ENCODE measurements at regions not wholly inside any gene's neighbourhood (a gene's known extent, or its start where the extent isn't known, plus 50 kb on each side); places are given as distances from the start of the nearest gene placed in this dataset.

DNA sequence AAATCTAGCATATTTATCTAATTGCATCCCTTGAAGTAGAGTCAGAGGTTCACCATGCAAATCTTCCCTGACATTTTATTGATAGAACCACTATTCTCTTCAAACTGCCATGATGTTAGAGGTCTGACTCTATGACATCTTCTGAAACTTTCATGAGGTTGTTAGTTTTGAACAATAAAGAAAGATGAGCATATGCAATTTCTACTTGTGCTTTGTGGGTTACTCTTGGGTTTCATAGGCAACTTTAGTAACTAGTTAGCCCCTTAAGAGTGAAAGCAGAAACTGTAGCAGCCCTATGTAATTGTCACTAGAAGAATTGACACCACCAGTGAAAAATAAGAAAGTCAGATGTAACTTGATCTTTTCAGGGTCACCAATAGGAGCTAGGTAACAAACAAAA lies 53.1 kb upstream of the ZEB2 start:
- Histone ChIP-seq H3K79me2 (ENCODE audit: control insufficient read depth, insufficient read depth, low read length) (no peaks in the 10 kb centered on the region), H2AFZ (ENCODE audit: low read length) (no peak overlapping the region), H3K4me3 (replicated peaks in 1 of 4; ENCODE audit: control extremely low read depth in 1 of 4, insufficient read depth in 1 of 4, low read depth in 3 of 4, low read length in 4 of 4) (no peak overlapping the region), H3K9ac (ENCODE audit: insufficient read depth, low read length) (no peak overlapping the region), H3K9me3 (ENCODE audit: control insufficient read depth, insufficient read depth, low read depth, low read length) (no peaks in the 10 kb centered on the region), H3K36me3 (ENCODE audit: control insufficient read depth, insufficient read depth, low read length) (no peaks in the 10 kb centered on the region), H3K27ac (ENCODE audit: insufficient read depth, low read length) (no peak overlapping the region), H3K4me2 (ENCODE audit: extremely low read depth, insufficient read depth, low read length) (no peak overlapping the region), H3K27me3 (ENCODE audit: control insufficient read depth, insufficient read depth, low read length) (no peaks in the 10 kb centered on the region), H4K20me1 (ENCODE audit: control insufficient read depth, extremely low read depth, insufficient read depth, low read length) (no peaks in the 10 kb centered on the region), H3K4me1 (ENCODE audit: control insufficient read depth, extremely low read depth, insufficient read depth, low read length) (no peaks in the 10 kb centered on the region)
- no peak for DNase-seq (ENCODE audit: low read depth in 2 of 2)
- no peak for TF ChIP-seq EZH2 (IDR thresholded peaks at IDR 0.05; ENCODE audit: low read length, missing control alignments)
- TF ChIP-seq, protein P1, sequence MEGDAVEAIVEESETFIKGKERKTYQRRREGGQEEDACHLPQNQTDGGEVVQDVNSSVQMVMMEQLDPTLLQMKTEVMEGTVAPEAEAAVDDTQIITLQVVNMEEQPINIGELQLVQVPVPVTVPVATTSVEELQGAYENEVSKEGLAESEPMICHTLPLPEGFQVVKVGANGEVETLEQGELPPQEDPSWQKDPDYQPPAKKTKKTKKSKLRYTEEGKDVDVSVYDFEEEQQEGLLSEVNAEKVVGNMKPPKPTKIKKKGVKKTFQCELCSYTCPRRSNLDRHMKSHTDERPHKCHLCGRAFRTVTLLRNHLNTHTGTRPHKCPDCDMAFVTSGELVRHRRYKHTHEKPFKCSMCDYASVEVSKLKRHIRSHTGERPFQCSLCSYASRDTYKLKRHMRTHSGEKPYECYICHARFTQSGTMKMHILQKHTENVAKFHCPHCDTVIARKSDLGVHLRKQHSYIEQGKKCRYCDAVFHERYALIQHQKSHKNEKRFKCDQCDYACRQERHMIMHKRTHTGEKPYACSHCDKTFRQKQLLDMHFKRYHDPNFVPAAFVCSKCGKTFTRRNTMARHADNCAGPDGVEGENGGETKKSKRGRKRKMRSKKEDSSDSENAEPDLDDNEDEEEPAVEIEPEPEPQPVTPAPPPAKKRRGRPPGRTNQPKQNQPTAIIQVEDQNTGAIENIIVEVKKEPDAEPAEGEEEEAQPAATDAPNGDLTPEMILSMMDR (conservative IDR thresholded peaks at IDR 0.05 in 1 of 2, IDR thresholded peaks at IDR 0.05 in 1 of 2; ENCODE audit: low read depth in 1 of 2, low read length in 2 of 2), result no peak

DNA sequence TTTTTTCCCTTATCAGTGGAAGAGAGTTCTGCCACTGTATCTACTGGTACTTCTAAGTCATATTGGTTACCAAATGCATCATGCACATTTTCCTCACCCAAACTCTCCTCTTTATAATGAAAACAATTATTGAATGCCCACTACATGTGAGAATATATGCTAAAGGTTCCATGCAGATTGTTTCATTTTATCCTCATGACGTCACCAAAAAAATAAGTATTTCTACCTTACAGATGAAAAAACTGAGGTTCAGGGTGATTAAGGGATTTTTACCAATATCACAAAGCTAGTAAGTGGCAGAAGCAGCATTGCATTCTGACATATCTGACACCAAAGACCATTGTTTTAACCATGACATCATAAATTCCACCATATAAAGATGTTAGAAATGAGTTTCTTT lies 51.9 kb upstream of the ZEB2 start:
- Histone ChIP-seq H3K36me3 (ENCODE audit: control insufficient read depth, insufficient read depth, low read length) (no peaks in the 10 kb centered on the region), H3K27me3 (ENCODE audit: control insufficient read depth, insufficient read depth, low read length) (no peaks in the 10 kb centered on the region), H3K4me2 (ENCODE audit: extremely low read depth, insufficient read depth, low read length) (no peak overlapping the region), H3K9ac (ENCODE audit: insufficient read depth, low read length) (no peak overlapping the region), H3K79me2 (ENCODE audit: control insufficient read depth, insufficient read depth, low read length) (no peaks in the 10 kb centered on the region), H4K20me1 (ENCODE audit: control insufficient read depth, extremely low read depth, insufficient read depth, low read length) (no peaks in the 10 kb centered on the region), H3K4me3 (replicated peaks in 1 of 4; ENCODE audit: control extremely low read depth in 1 of 4, insufficient read depth in 1 of 4, low read depth in 3 of 4, low read length in 4 of 4) (no peak overlapping the region), H3K9me3 (ENCODE audit: control insufficient read depth, insufficient read depth, low read depth, low read length) (no peaks in the 10 kb centered on the region), H3K4me1 (ENCODE audit: control insufficient read depth, extremely low read depth, insufficient read depth, low read length) (no peaks in the 10 kb centered on the region), H3K27ac (ENCODE audit: insufficient read depth, low read length) (no peak overlapping the region), H2AFZ (ENCODE audit: low read length) (no peak overlapping the region)
- TF ChIP-seq, protein P1 (conservative IDR thresholded peaks at IDR 0.05 in 1 of 2, IDR thresholded peaks at IDR 0.05 in 1 of 2; ENCODE audit: low read depth in 1 of 2, low read length in 2 of 2), result no peak
- no peak for TF ChIP-seq EZH2 (IDR thresholded peaks at IDR 0.05; ENCODE audit: low read length, missing control alignments)
- DNase-seq (ENCODE audit: low read depth in 2 of 2), result no peak

DNA sequence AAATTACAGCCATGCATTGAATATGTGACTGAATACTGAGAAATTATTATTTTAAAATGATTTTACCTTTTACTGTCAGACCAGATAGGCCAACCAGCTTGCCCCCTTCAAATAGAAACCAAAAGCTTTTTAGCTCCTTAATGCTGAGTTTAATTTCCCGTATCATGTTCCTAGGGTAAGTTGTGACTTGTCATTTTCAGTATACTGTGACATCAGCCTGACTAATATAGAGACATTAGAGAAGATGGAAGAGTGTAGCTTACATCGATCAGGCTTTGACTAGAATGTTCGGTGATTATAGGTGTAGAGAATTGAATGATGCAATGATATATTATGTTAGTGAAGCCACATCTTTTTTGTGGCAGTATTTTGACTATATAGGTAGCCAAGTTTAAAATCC lies 50.6 kb upstream of the ZEB2 start:
- no peak overlapping the region for H3K9ac ChIP-seq (ENCODE audit: insufficient read depth, low read length)
- H3K4me1 ChIP-seq (ENCODE audit: control insufficient read depth, extremely low read depth, insufficient read depth, low read length), result no peaks in the 10 kb centered on the region
- H3K9me3 ChIP-seq (ENCODE audit: control insufficient read depth, insufficient read depth, low read depth, low read length), result no peaks in the 10 kb centered on the region
- H2AFZ ChIP-seq (ENCODE audit: low read length), result no peak overlapping the region
- TF ChIP-seq, protein P1 (conservative IDR thresholded peaks at IDR 0.05 in 1 of 2, IDR thresholded peaks at IDR 0.05 in 1 of 2; ENCODE audit: low read depth in 1 of 2, low read length in 2 of 2), result no peak
- TF ChIP-seq EZH2 (IDR thresholded peaks at IDR 0.05; ENCODE audit: low read length, missing control alignments), result no peak
- H3K27ac ChIP-seq (ENCODE audit: insufficient read depth, low read length), result no peak overlapping the region
- no peak overlapping the region for H3K4me2 ChIP-seq (ENCODE audit: extremely low read depth, insufficient read depth, low read length)
- H3K79me2 ChIP-seq (ENCODE audit: control insufficient read depth, insufficient read depth, low read length), result no peaks in the 10 kb centered on the region
- no peaks in the 10 kb centered on the region for H3K27me3 ChIP-seq (ENCODE audit: control insufficient read depth, insufficient read depth, low read length)
- no peaks in the 10 kb centered on the region for H3K36me3 ChIP-seq (ENCODE audit: control insufficient read depth, insufficient read depth, low read length)
- H4K20me1 ChIP-seq (ENCODE audit: control insufficient read depth, extremely low read depth, insufficient read depth, low read length), result no peaks in the 10 kb centered on the region
- no peak for DNase-seq (ENCODE audit: low read depth in 2 of 2)
- H3K4me3 ChIP-seq (replicated peaks in 1 of 4; ENCODE audit: control extremely low read depth in 1 of 4, insufficient read depth in 1 of 4, low read depth in 3 of 4, low read length in 4 of 4), result no peak overlapping the region

Data from fibroblast of lung (primary cell).